GM12878 (cell line): ENCODE measurements at regions not wholly inside any gene's neighbourhood (a gene's known extent, or its start where the extent isn't known, plus 50 kb on each side); places are given as distances from the start of the nearest gene placed in this dataset.

Source experiments
- ATAC-seq: fragments of 200-7000 bp; cut with Tn5 transposase; 3 replicates; pipeline ENCODE4 v1.9.1; 2020; ENCODE audit warnings: mild to moderate bottlenecking, moderate library complexity
- BruUV-seq: library from RNA; stranded (reverse); fragments of 400-500 nt; replicated peaks from 2 replicates; lab custom pipeline; 2021; lab: Mats Ljungman, UMichigan
- CTCF ChIA-PET: fragments of 300-600 bp; sonication (Branson Sonifier 250); formaldehyde crosslinking; extraction: SDS; loops from one replicate; lab custom pipeline; 2021; ENCODE audit warnings: inconsistent platforms; lab: Yijun Ruan, JAX
- POLR2A ChIA-PET: fragments of 350-600 bp; formaldehyde crosslinking; extraction: SDS; loops from one replicate; lab custom pipeline; 2021; ENCODE audit warnings: inconsistent platforms; lab: Charles Lee
- RAD21 ChIA-PET: fragments of 300-600 bp; sonication (Branson Sonifier 250); formaldehyde crosslinking; loops from one replicate; lab custom pipeline; 2023; ENCODE audit warnings: antibody characterized with exemption; ENCODE audit not compliant: unreplicated experiment; lab: Charles Lee
- SMC1A ChIA-PET: fragments of 300-600 bp; sonication (Branson Sonifier 250); formaldehyde crosslinking; loops from one replicate; lab custom pipeline; 2023; ENCODE audit not compliant: unreplicated experiment, uncharacterized antibody; lab: Charles Lee
- DNase-seq: peaks from one replicate; pipeline ENCODE4 v3.0.0-alpha.2; 2011; ENCODE audit warnings: low read depth, low spot score
- FAIRE-seq: peaks from 3 replicates; lab custom pipeline; 2011; peaks lifted over from hg19 to GRCh38; lab: Jason Lieb, UNC
- H2AFZ ChIP-seq: 2 replicates; pipeline ENCODE4 v1.6.0; 2011; ENCODE audit warnings: low read depth, low read length, control low read depth; ENCODE audit not compliant: control insufficient read depth
- H3K27ac ChIP-seq: 2 replicates; pipeline ENCODE4 v1.5.1; 2011; ENCODE audit warnings: control low read depth; ENCODE audit not compliant: control insufficient read depth, insufficient read depth
- H3K27me3 ChIP-seq, 2 experiments: replicated peaks in 1 of 2; 2 replicates each; pipeline versions ENCODE4 v1.6.0 to v1.6.1; 2011; ENCODE audit warnings: low read length in 1 of 2; ENCODE audit not compliant: control insufficient read depth in 2 of 2, insufficient read depth in 2 of 2
- H3K36me3 ChIP-seq, 2 experiments: 2 replicates each; pipeline ENCODE4 v1.5.1; 2011; ENCODE audit warnings: low read length in 1 of 2; ENCODE audit not compliant: control insufficient read depth in 2 of 2, insufficient read depth in 2 of 2
- H3K4me1 ChIP-seq: 2 replicates; pipeline ENCODE4 v1.6.1; 2011; ENCODE audit warnings: mild to moderate bottlenecking, low read length, moderate library complexity, mixed read lengths; ENCODE audit not compliant: control insufficient read depth, insufficient read depth
- H3K4me2 ChIP-seq: 2 replicates; pipeline ENCODE4 v1.6.0; 2011; ENCODE audit warnings: control low read depth; ENCODE audit not compliant: control insufficient read depth, insufficient read depth
- H3K4me3 ChIP-seq: fragments of 200-600 bp; sonication (generic); 2 replicates; pipeline ENCODE4 v1.5.1; 2016
- H3K79me2 ChIP-seq: 2 replicates; pipeline ENCODE4 v1.6.0; 2011; ENCODE audit warnings: low read length; ENCODE audit not compliant: control insufficient read depth, insufficient read depth
- H3K9ac ChIP-seq: 2 replicates; pipeline ENCODE4 v1.8.0; 2011; ENCODE audit warnings: low read length, control low read depth, mixed read lengths; ENCODE audit not compliant: control insufficient read depth, insufficient read depth
- H3K9me3 ChIP-seq: replicated peaks from 3 replicates; pipeline ENCODE4 v1.5.1; 2011; ENCODE audit warnings: mild to moderate bottlenecking, low read length; ENCODE audit not compliant: control insufficient read depth, insufficient read depth
- H4K20me1 ChIP-seq: 2 replicates; pipeline ENCODE4 v1.6.0; 2011; ENCODE audit not compliant: control insufficient read depth, insufficient read depth
- ATF2 ChIP-seq: IDR thresholded peaks from 2 replicates; pipeline ENCODE4 v1.6.1; 2012; ENCODE audit warnings: low read length, inconsistent platforms
- BRCA1 ChIP-seq: IDR thresholded peaks from 2 replicates; pipeline ENCODE4 v1.6.1; 2011; ENCODE audit warnings: low read depth, low read length, improper control_type of control experiment
- CREB1 ChIP-seq: IDR thresholded peaks from 2 replicates; pipeline ENCODE4 v1.6.1; 2012; ENCODE audit warnings: low read depth, mild to moderate bottlenecking, inconsistent platforms
- EZH2 ChIP-seq: IDR thresholded peaks from 2 replicates; pipeline ENCODE4 v1.6.1; 2012; ENCODE audit warnings: low read depth, mild to moderate bottlenecking, control low read depth, inconsistent platforms, low read length, borderline replicate concordance; ENCODE audit not compliant: control insufficient read depth
- JUND ChIP-seq: IDR thresholded peaks from 2 replicates; pipeline ENCODE4 v1.6.1; 2012; ENCODE audit warnings: low read depth, mild to moderate bottlenecking, low read length, improper control_type of control experiment, moderate library complexity
- LARP7 ChIP-seq: fragments of 450-650 bp; IDR thresholded peaks from 2 replicates; pipeline ENCODE4 v1.6.1; 2017; ENCODE audit warnings: mild to moderate bottlenecking
- MXI1 ChIP-seq: fragments of 150-350 bp; IDR thresholded peaks from 2 replicates; pipeline ENCODE4 v1.6.1; 2011; ENCODE audit warnings: low read depth, mild to moderate bottlenecking, inconsistent platforms, low read length, improper control_type of control experiment
- NFIC ChIP-seq: IDR thresholded peaks from 2 replicates; pipeline ENCODE4 v1.6.1; 2012; ENCODE audit warnings: low read depth, mild to moderate bottlenecking, inconsistent platforms, low read length, moderate library complexity
- PAX5 ChIP-seq: IDR thresholded peaks from 2 replicates; pipeline ENCODE4 v1.6.1; 2011; ENCODE audit warnings: low read depth, low read length, borderline replicate concordance
- TBL1XR1 ChIP-seq: IDR thresholded peaks from 2 replicates; pipeline ENCODE4 v1.6.1; 2012; ENCODE audit warnings: low read depth, low read length, improper control_type of control experiment
- YBX1 ChIP-seq: fragments of 450-650 bp; IDR thresholded peaks from 2 replicates; pipeline ENCODE4 v1.6.1; 2016; ENCODE audit warnings: antibody characterized with exemption
- ZBED1 ChIP-seq: IDR thresholded peaks from 2 replicates; pipeline ENCODE4 v1.6.1; 2016; ENCODE audit warnings: borderline replicate concordance
- ZBTB33 ChIP-seq: fragments of 450-650 bp; IDR thresholded peaks from 2 replicates; pipeline ENCODE4 v1.6.1; 2017; ENCODE audit warnings: mild to moderate bottlenecking
- ZNF207 ChIP-seq: fragments of 450-650 bp; IDR thresholded peaks from 2 replicates; pipeline ENCODE4 v1.6.1; 2014; ENCODE audit warnings: antibody characterized with exemption, mild to moderate bottlenecking, borderline replicate concordance
- WGBS: methylation state at CpG from one replicate; pipeline ENCODE4 v1.1.6; 2016; ENCODE audit warnings: low lambda C conversion rate; ENCODE audit not compliant: insufficient replicate concordance, insufficient coverage; ENCODE audit errors: missing lambda C conversion rate; 5-methylcytosine and 5-hydroxymethylcytosine counted together
- in situ Hi-C: fragments of 300-500 bp; cut with MboI; formaldehyde crosslinking; loops from 9 replicates; pipeline ENCODE4 v1.14.3; 2018; ENCODE audit warnings: mixed read lengths
- intact Hi-C: fragments of 100-400 bp; cut with micrococcal nuclease; formaldehyde crosslinking; loops from one replicate; pipeline ENCODE4 v1.14.2; 2022; ENCODE audit not compliant: unreplicated experiment
- TF ChIP-seq, protein P1 (sequence below), 3 experiments: IDR thresholded peaks in 2 of 3; conservative IDR thresholded peaks in 1 of 3; 2 replicates each; pipeline ENCODE4 v1.5.1; 2011; ENCODE audit warnings: low read depth in 3 of 3, low read length in 3 of 3, mild to moderate bottlenecking in 3 of 3, control low read depth in 2 of 3, moderate library complexity in 2 of 3, inconsistent platforms in 1 of 3, mixed read lengths in 1 of 3; ENCODE audit not compliant: control insufficient read depth in 2 of 3, insufficient read depth in 1 of 3; ENCODE audit errors: extremely low read depth in 1 of 3
- TF ChIP-seq, protein P2 (sequence below): IDR thresholded peaks from 2 replicates; pipeline ENCODE4 v1.6.1; 2011; ENCODE audit warnings: borderline replicate concordance, low read depth, mild to moderate bottlenecking, moderate library complexity, low read length; ENCODE audit not compliant: insufficient read depth, poor library complexity, severe bottlenecking
- TF ChIP-seq, protein P3 (sequence below): fragments of 150-350 bp; IDR thresholded peaks from 2 replicates; pipeline ENCODE4 v1.6.1; 2014; ENCODE audit warnings: mild to moderate bottlenecking, low read depth, low read length

DNA sequence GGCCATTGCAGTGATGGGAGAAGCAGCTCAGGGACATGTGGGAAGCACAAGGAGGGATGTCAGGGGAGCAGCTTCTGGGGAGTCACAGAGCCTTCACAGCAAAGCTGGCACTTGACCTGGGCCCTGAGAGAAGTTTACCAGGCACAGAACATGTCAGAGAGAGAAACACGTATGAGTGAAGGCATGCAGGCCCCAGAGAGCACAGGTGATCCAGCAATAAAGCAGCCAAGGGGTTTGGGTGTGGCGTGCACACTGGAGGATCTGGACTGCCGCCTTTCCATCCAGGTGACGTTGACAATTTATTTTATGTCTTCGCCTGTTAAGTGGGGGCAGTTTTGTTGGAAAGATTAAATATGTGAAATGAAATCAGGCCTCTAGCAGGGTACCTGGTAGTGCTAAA, 252.6 kb upstream of the COBL start (continued):
- TF ChIP-seq NFIC: no peak
- no peak for TF ChIP-seq MXI1
- TF ChIP-seq BRCA1: no peak
- no peak for TF ChIP-seq ATF2
- TF ChIP-seq, protein P1, sequence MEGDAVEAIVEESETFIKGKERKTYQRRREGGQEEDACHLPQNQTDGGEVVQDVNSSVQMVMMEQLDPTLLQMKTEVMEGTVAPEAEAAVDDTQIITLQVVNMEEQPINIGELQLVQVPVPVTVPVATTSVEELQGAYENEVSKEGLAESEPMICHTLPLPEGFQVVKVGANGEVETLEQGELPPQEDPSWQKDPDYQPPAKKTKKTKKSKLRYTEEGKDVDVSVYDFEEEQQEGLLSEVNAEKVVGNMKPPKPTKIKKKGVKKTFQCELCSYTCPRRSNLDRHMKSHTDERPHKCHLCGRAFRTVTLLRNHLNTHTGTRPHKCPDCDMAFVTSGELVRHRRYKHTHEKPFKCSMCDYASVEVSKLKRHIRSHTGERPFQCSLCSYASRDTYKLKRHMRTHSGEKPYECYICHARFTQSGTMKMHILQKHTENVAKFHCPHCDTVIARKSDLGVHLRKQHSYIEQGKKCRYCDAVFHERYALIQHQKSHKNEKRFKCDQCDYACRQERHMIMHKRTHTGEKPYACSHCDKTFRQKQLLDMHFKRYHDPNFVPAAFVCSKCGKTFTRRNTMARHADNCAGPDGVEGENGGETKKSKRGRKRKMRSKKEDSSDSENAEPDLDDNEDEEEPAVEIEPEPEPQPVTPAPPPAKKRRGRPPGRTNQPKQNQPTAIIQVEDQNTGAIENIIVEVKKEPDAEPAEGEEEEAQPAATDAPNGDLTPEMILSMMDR (IDR thresholded peaks at IDR 0.05 in 2 of 3, conservative IDR thresholded peaks at IDR 0.05 in 1 of 3; ENCODE audit: control insufficient read depth in 2 of 3, extremely low read depth in 1 of 3, insufficient read depth in 1 of 3, low read depth in 3 of 3, low read length in 3 of 3): no peak
- no peak for TF ChIP-seq TBL1XR1
- TF ChIP-seq CREB1: no peak
- TF ChIP-seq, all 136 proteins: peak for 0

DNA sequence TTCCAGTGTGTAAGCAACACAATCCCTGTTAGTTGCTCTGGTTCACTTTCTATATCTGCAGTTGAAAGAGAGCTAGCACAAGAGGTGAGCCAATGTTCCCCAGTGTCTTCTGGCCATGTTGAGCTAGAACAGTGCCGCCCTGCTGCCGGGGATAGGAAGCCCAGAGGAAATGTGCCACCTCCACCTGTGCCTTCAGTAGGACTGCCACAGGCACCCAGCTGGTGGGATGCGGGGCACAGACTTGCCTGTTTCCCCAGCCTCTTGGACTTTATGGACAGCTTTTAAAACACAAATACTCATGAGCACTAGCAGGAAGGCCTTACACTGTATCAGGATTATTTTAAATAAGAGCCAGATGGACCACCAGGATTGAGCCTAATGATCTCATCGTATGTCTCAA, 234.5 kb upstream of the COBL start:
- no peak for FAIRE-seq
- H3K79me2 ChIP-seq: no peaks in the 10 kb centered on the region
- TF ChIP-seq JUND (no peak), YBX1 (no peak), PAX5 (no peak), ZBTB33 (no peak), ZNF207 (no peak), LARP7 (no peak), EZH2 (no peak), ZBED1 (no peak)
- TF ChIP-seq, protein P2, sequence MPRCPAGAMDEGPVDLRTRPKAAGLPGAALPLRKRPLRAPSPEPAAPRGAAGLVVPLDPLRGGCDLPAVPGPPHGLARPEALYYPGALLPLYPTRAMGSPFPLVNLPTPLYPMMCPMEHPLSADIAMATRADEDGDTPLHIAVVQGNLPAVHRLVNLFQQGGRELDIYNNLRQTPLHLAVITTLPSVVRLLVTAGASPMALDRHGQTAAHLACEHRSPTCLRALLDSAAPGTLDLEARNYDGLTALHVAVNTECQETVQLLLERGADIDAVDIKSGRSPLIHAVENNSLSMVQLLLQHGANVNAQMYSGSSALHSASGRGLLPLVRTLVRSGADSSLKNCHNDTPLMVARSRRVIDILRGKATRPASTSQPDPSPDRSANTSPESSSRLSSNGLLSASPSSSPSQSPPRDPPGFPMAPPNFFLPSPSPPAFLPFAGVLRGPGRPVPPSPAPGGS: no peak
- TF ChIP-seq, protein P3, sequence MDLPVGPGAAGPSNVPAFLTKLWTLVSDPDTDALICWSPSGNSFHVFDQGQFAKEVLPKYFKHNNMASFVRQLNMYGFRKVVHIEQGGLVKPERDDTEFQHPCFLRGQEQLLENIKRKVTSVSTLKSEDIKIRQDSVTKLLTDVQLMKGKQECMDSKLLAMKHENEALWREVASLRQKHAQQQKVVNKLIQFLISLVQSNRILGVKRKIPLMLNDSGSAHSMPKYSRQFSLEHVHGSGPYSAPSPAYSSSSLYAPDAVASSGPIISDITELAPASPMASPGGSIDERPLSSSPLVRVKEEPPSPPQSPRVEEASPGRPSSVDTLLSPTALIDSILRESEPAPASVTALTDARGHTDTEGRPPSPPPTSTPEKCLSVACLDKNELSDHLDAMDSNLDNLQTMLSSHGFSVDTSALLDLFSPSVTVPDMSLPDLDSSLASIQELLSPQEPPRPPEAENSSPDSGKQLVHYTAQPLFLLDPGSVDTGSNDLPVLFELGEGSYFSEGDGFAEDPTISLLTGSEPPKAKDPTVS: no peak

More for the DNA sequence above, 234.5 kb upstream of the COBL start:
- ChIA-PET SMC1A (no interaction called here), RAD21 (no interaction called here), CTCF (no interaction called here), POLR2A (no interaction called here)
- ATAC-seq: no peak
- no peak overlapping the region for H3K4me3 ChIP-seq
- H3K4me2 ChIP-seq: no peak overlapping the region
- no peak overlapping the region for H3K27ac ChIP-seq
- in situ Hi-C loops (no loop called here), intact Hi-C loops (no loop called here)
- no peak for DNase-seq
- BruUV-seq: no TSS peak
- no peaks in the 10 kb centered on the region for H4K20me1 ChIP-seq
- no peaks in the 10 kb centered on the region for H3K9me3 ChIP-seq
- no peak overlapping the region for H3K9ac ChIP-seq
- no peak overlapping the region for H2AFZ ChIP-seq
- H3K4me1 ChIP-seq: no peaks in the 10 kb centered on the region
- H3K36me3 ChIP-seq: no peaks in the 10 kb centered on the region
- WGBS: 71% methylated on average over 4 of the region's 4 CpGs
- no peaks in the 10 kb centered on the region for H3K27me3 ChIP-seq
